Left cardiac atrium (tissue), 4 donors: ENCODE measurements at regions not wholly inside any gene's neighbourhood (a gene's known extent, or its start where the extent isn't known, plus 50 kb on each side); places are given as distances from the start of the nearest gene placed in this dataset.

Experiments
- ATAC-seq, 2 donors: fragments of 200-7000 bp; cut with Tn5 transposase; one replicate each; pipeline ENCODE4 v1.9.1; 2020; ENCODE audit warnings: mild to moderate bottlenecking in 2 of 2, moderate library complexity in 2 of 2
- DNase-seq: peaks from one replicate; pipeline ENCODE4 v3.0.0-alpha.2; 2020
- intact Hi-C, 2 donors: fragments of 100-400 bp; cut with DNase I; formaldehyde crosslinking; loops; one replicate each; pipeline versions ENCODE4 v1.14.1 to v1.15.1; 2022 to 2023
- donor health status: DM: no; HTN: yes; CAD: no.
- donor health status: DM: no; HTN: yes; CAD: no; lungs with severe emphysema.
- donor health status: DM: yes; HTN: yes; CAD: no.
- donor health status: Dilated cardiomyopathy.

GRCh38 chr18:30406728-30407127 is 635.8 kb downstream of the DSC3 start:
- intact Hi-C loops: no loop called here
- ATAC-seq (no peak), DNase-seq (no peak)

GRCh38 chr18:30405038-30405437 is 637.5 kb downstream of the DSC3 start:
- ATAC-seq (peak in 1 of 2 donors; percentile 61), DNase-seq (no peak)
- intact Hi-C loops: no loop called here

- intact Hi-C loops: no loop called here
- DNase-seq (no peak), ATAC-seq (no peak)
These were observed 638.1 kb downstream of the DSC3 start for GRCh38 chr18:30404422-30404821.

GRCh38 chr18:30403278-30403677 is 639.3 kb downstream of the DSC3 start:
- ATAC-seq (no peak), DNase-seq (no peak)
- intact Hi-C loops: no loop called here

DNA sequence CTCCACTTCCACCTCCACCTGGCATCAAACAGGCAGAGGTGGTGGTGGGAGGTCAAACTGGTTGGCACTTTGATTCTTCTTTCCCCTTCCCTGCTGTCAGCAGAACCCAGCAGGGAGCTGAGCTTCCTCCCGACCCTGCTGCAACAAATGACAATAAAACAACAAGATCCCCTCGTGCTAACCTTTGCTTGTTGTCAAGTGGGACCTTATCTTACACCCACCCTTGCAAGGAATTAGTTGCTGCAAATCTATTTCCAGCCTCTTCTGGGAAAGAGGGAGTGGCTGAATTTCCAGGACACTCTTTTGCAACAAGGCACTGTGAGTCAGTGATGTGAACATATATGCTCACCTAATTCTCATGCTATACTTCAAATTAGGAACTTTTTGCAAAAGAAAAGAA is 655.1 kb downstream of the DSC3 start:
- peak in 1 of 2 donors; percentile 49 for ATAC-seq
- DNase-seq: no peak
- intact Hi-C loops: no loop called here

DNA sequence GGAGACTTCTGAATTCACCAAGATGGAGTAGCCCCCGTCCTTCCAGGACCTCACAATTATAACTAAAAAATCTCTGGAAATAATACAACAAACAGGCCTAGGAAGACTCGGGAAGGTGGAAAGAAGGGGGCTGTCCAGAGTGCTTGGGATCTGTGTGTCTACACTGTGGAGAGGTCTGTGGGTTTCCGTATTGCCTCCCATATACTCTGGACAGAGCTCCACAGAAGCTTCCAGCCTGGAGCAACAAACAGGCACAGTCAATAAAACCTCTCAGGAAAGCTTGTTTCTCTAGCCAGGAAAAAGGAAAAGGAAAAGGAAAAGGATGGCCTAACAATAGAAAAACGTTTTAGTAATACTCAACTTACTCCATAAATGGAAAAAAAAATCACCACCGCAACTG is 655.9 kb downstream of the DSC3 start:
- DNase-seq (no peak), ATAC-seq (no peak)
- intact Hi-C loops: no loop called here

- intact Hi-C loops: no loop called here
- ATAC-seq: no peak
- DNase-seq: no peak
These were observed 656.9 kb downstream of the DSC3 start for GRCh38 chr18:30385684-30386083.

DNA sequence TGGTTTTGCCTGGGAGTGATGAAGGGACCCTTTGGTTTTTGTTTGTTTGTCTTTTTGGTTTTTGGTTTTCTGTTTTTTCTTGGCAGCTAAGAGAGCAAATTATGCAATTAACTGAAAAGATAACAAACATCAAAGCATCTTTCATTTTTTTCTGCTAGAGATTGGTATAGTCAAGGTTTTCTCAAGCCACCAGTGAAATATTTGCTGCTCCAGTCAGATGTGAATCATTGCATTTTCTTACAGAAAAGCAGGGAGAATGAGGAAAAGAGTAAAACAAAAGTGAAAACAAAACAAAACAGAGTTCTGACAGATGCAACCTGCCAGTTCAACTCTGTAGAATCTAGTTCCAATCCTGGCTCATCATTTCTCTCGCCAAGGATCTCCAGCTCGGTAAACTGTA is 660.7 kb downstream of the DSC3 start:
- ATAC-seq (no peak), DNase-seq (no peak)
- intact Hi-C loops: no loop called here

- DNase-seq (no peak), ATAC-seq (no peak)
- intact Hi-C loops: no loop called here
These were observed 664.4 kb downstream of the DSC3 start for GRCh38 chr18:30378097-30378496.

DNA sequence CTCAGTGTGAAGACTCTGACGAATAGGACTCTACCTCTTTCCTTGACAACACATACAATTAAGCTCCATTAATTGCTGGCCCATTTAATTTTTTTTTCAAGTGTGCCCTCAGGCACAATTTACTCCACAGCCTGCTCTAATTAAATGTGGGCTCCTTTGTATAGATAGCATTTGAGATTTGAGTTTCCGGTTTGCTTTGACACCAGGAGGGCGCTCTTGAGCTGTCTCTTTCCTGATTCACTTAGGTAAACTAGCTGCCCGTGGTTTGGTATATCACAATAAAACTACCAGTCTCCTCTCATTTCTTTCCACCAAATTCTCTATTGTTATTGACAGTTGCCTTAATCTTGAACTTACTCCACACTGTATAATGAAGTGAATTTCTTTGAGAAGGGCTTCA is 666.0 kb downstream of the DSC3 start:
- intact Hi-C loops: no loop called here
- ATAC-seq: no peak
- DNase-seq: no peak

DNA sequence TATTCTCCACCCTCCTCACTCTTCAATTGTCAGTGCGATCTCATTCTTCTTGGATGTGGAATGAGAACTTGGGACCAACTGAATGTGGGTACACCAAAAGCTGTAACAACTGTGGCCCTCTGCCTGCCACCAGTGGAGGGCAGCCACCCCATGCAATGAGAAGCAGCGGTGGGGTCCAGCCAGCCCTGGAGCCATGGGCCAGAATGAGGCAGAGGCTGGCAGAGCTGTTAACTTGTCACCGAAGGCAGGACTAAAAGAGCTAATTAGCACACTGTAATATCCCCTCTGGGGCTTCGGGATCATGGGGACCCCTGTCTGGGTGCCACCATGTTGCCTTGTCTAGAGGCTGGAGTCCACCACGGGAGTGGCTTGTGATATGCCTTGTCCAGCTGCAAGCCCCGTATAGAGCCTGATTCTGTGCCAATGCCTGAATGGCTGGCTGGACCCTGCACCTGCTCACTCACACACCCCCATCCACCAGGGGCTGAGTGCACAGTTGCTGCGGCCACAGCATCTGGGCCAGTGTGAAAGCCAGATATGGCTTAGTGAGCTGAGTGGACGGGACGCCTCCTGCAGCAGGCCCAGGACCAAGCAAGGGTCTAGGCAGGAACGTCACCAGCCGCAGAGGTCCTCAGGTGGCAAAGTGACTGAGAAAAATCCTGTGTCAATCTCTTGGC is 680.5 kb downstream of the DSC3 start:
- DNase-seq (no peak), ATAC-seq (no peak)
- intact Hi-C loops: no loop called here

DNA sequence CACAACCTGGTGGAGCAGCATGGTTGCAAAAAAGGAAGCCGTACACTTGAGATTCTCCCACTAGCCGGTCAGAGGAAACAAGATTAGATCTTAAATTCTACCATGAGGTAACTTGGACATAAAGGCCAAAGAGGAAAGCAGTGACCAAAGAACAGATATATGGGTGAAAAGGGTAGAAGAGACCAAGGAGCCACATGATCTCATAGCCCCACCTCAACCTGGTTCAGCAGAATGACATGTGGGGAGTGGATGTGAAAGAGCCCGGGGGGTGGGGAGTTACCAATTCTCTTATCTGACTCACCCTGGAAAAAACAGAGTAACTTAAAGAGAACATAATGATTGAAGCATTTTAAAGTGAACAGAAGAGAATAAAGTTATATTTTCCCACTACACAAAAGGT is 683.0 kb downstream of the DSC3 start:
- DNase-seq: no peak
- ATAC-seq: no peak
- intact Hi-C loops: no loop called here

DNA sequence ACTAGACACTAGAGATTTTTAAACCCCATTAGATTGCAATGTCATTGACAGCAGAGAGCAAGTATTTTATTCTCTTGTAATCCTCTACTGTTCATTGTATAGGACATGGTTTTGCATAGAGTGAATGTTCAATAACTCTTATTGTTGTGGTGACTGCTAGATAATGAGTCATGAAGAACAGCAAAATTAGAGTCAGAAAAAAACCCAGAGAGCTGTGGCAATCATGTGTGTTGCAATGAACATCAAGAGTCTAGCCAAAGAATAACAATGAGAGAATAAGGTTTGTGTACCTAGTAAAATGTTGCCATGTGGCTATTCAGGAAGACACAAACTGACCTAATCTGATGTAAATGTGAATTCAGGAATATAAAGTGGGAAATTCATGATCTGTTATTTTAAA is 684.0 kb downstream of the DSC3 start:
- no peak for DNase-seq
- intact Hi-C loops: no loop called here
- ATAC-seq: no peak

DNA sequence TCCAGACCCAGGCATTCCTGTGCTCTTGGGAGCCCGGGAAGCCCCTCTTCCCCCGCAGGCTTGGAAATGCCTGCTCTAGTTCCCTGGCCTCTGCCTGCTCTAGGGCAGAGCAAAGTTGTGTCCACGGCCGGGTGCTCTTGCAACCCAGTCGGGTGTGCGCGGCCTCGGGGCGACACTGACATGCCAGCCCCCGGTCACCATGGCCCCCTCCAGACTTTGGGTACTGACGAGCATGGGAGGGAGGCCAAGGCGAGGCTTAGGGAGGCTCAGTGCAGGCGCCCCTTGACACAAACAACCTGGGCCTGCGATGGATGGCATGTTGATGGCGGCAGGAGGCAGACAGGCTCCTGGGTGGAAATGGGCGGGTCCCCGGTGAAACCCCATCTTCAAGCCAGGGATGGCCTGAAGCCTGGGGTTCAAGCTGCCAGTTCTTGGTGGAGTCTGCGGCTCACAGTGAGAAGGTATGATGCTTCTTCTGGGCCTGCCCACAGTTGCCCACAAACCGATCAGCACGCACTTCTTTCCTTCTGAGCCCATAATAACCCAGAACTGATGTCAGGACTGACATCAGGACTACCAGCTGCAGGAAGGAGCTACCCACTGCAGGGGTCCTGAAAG is 689.9 kb downstream of the DSC3 start:
- DNase-seq: no peak
- ATAC-seq: no peak
- intact Hi-C loops: no loop called here

- ATAC-seq: no peak
- DNase-seq: no peak
These were observed 692.3 kb downstream of the DSC3 start for GRCh38 chr18:30350263-30350662.

GRCh38 chr18:30343090-30343489 is 699.5 kb downstream of the DSC3 start:
- no peak for ATAC-seq
- intact Hi-C loops: no loop called here
- DNase-seq: no peak

More at GRCh38 chr18:30350263-30350662, 692.3 kb downstream of the DSC3 start:
- intact Hi-C loops: no loop called here

DNA sequence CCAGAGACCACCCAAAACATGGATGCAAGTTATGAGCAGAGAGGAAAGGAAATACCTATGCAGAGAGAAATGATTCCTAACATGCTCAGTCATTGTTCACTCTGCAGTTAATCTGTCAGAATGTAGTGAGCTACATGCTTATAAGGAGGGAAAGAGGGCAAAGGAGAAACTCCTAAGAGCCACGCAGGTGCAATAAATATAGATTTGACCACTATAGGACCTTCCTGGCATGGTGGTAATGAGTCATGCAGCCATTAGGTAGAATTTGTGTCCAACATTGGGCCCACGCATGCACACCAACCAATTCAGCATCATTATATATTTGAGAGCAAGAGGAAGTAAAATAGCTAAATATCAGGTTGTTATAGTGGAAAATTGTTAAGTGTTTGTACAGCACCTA is 699.9 kb downstream of the DSC3 start:
- no peak for ATAC-seq
- DNase-seq: no peak
- intact Hi-C loops: no loop called here

GRCh38 chr18:30334781-30335180 is 707.8 kb downstream of the DSC3 start:
- ATAC-seq: no peak
- intact Hi-C loops: no loop called here
- no peak for DNase-seq

DNA sequence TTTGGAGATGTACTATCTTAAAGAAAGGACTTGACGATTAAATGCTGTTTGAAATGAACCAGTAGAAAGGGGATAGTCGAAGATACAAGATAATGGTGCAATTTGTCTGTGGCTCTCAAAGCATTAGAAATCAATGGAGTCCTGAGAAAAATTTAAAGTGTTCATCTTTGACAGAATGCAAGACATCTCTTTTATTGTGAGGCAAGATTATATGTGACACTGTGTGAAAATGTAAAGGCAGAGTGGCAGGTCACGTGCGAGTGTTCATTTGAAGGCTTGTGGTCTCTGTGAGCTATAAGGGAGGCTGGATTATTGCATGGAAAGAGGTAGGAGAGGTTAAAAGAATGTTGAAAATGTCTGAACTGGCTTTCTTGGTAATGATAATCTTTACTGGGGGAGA is 709.2 kb downstream of the DSC3 start:
- no peak for DNase-seq
- intact Hi-C loops: no loop called here
- ATAC-seq: no peak

GRCh38 chr18:30328839-30329238 is 713.7 kb downstream of the DSC3 start:
- intact Hi-C loops: no loop called here
- ATAC-seq (no peak), DNase-seq (no peak)

DNA sequence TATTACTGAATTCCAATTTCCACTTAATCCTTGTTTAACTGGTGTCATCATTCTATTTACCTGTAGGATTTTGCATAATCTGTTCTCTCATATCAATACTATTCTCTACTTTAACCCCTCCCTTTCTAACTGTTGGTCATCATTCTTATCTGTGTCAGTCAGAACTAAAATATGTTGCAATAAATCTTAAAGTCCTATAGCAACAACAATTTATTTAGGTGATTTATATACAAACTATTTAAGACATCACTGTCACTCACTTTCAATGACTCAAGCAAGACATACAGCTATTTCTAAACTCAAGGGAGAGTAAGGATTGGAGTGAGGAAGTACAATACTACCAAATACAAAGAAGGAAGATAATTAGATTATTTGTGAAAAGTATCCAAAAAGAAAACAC is 740.4 kb downstream of the DSC3 start:
- intact Hi-C loops: no loop called here
- ATAC-seq: no peak
- DNase-seq: no peak
